Stimulated activated CD8-positive, alpha-beta memory T cell treated with anti-CD3 and anti-CD28 coated beads, Interleukin-7, amount 100 ng/mL, for 48 hours (primary cell): ENCODE measurements at regions not wholly inside any gene's neighbourhood (a gene's known extent, or its start where the extent isn't known, plus 50 kb on each side); places are given as distances from the start of the nearest gene placed in this dataset.
"Not testable (repeated sequence)": the region's sequence is repeated elsewhere in the genome, so short reads cannot be mapped to it uniquely, and the experiment has no call there.

Experiments used
- DNase-seq, 2 donors: peaks; one replicate each; pipeline ENCODE4 v3.0.0-alpha.2; 2020; ENCODE audit warnings: low read depth in 1 of 2; ENCODE audit errors: extremely low read depth in 1 of 2

DNA sequence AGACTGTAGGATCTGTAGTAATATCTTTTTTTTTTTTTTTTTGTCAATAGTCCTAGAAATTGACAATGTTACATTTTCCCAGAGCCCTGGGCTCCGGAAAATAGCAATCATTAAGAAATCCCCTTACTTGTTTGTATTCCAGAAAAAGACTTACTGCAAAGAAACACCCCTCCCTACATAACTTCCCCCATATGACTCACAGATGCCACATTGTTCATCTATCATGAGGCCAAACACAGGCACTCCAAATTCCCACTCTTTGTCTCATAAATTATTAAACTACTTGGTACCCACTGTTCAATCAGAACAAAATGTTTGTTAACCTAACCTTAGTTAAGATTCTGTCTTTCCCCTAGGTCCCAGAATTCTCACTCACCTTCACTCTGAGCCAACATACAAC is 53.5 kb downstream of the TEX51 start:
- DNase-seq, result no peak

DNA sequence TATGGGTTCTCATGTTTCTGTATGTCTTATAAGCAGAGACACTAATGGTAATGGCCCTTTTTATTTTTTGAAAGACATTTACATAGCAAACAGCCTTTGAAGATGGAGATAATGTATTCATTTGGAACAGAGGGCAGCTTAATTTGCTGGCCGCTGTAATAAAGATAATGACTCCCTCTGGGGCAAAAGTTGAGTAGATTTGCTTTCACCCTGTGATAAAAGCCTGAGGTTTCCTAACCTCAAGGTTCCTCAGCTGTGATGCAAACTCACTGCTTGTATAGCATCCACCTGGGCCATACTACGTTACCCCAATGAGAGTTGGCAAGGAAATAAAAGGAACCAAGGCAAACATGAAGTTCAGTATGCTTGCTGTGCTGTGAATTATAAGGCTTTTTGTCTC is 54.8 kb downstream of the TEX51 start:
- DNase-seq, result no peak

- no peak for DNase-seq
Observed at GRCh38 chr2:126954831-126955230, 56.1 kb downstream of the TEX51 start.

- not testable (repeated sequence) for DNase-seq
Observed at GRCh38 chr2:126956773-126957172, 58.1 kb downstream of the TEX51 start.

DNA sequence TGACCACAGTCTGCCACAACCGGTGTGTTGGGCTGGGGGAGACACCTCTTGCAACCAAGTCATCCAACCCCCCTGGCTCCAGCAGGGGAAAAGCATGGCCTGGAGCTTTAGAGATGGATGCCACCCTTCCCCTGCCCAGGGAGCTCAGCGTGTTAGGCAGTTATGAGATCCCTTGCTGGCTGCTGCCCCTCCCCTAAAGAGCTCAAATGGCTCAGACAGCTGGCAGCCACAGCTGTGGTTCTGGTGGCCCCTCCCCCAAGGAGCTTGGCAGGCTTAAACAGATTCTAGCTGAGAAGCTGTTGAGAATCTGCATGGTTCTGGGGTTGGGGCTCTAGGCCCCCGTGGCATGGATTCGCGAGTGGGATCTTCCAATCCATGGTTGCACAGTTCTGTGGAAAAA is 64.7 kb downstream of the TEX51 start:
- no peak for DNase-seq

GRCh38 chr2:126966601-126967000 is 67.9 kb downstream of the TEX51 start:
- no peak for DNase-seq

- DNase-seq, result no peak
Observed at GRCh38 chr2:126970583-126970982, 71.9 kb downstream of the TEX51 start.

DNA sequence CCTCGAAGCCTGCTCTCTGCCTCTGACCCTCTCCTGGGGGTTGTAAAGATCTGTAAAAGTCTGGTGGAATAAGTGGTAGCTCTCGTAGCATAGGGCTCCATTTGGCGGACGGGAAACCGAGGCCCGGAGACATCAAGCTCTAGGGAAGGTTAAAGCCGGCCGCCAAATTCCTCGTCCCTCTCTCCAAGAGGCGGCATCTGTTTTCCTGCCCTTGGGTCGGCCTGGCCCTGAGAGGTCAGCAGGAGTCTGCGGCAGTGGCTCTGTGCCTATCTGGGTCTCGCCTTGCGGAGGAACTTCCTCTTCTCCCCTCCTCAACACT is 72.4 kb downstream of the TEX51 start:
- no peak for DNase-seq

GRCh38 chr2:126971481-126972278 is 73.0 kb downstream of the TEX51 start:
- DNase-seq, result peak; percentile 30 to 38

DNA sequence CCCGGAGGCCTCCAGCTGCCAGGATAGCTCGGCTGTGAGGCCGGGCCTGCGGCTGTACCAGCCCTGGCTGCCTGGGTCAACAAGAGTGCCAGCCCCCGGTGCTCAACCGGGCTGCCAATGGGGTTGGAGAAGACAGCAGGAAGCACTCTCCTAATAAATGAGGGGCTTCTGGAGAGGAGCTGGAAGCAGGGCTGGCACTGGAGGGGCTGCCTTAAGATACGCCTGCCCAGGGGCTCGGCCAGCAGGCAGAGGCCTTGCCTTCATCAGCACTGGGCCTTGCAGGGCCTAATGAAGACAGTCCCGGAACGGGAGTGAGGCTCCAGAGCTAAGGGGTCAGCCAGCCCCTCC is 73.6 kb downstream of the TEX51 start:
- DNase-seq, result no peak

GRCh38 chr2:126973745-126974144 is 75.1 kb downstream of the TEX51 start:
- DNase-seq, result no peak

DNA sequence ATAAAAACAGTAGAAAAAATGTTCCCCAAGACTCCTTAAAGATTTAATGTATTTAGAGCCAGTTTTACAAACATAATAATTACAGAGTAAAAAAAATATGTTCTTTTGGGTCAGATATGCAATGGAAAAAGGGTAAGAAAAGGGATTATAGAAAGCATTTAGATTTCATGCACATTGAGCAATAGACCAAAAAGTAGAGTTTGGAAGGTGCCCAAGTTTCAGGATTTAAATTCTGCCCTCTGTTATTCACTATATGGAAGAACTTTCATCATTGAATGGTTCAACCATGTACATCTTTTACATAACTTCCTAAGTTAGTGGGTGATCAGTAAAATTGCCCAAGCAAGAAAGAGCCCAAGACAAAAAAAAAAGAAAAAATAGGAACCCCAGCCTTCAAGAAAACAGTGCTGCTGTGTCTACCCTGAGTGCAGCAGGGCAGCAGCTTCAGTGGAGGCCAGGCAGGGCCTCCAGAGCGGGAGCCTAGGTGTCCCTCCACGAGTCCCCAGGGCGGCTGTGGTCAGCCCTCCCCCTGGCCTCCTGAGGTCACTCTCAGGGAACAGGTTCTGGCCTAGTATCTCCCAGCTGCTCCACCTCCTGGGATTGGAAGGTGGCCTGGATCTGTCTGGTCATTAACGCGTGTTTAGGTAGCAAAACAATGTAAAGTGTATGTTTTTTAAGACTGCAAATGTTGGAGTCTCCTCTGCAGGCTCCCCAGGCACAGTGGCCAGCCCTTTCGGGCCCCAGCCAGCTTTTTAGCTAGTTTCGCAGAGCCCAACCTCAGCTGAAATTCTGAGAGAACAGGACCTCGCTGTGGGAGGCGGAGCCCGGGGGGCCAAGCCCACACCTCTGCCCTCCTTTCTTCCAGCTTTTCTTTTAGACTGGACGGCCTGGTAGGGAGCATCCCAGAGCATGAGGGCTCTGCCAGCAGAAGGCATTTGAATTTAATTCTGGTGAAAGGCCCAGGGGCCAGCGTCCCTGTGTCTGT is 77.3 kb downstream of the TEX51 start:
- no peak for DNase-seq

DNA sequence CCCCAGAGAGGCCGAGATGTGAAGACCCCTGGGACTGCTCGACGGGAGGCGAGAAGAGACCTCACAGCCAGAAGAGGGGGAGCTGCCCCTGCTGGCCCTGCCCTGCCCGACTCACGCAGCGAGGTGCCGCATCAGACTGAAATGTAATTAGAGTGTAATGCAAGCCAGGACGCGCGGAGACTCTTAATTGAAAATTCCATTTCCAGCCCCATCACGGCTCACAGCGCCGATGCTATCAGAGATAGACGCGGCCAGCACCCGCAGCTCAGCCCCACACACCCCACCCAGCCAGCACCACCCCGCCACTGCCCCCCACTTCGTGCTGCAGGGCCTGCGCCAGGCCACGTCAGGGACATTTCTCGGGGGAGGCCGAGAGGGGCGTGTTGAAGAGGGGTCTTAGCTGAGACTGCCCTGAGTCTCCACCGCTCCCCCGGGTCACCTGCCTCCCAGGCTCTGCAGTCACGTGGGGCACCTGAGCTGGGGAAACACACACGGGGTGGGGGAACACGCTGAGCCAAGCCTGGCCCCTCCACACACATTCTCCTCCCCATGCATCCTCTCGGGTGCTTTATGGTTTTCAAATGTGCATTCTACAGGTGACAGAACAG is 78.1 kb downstream of the TEX51 start:
- DNase-seq, result no peak

GRCh38 chr2:126978333-126978732 is 79.6 kb downstream of the TEX51 start:
- DNase-seq, result no peak

DNA sequence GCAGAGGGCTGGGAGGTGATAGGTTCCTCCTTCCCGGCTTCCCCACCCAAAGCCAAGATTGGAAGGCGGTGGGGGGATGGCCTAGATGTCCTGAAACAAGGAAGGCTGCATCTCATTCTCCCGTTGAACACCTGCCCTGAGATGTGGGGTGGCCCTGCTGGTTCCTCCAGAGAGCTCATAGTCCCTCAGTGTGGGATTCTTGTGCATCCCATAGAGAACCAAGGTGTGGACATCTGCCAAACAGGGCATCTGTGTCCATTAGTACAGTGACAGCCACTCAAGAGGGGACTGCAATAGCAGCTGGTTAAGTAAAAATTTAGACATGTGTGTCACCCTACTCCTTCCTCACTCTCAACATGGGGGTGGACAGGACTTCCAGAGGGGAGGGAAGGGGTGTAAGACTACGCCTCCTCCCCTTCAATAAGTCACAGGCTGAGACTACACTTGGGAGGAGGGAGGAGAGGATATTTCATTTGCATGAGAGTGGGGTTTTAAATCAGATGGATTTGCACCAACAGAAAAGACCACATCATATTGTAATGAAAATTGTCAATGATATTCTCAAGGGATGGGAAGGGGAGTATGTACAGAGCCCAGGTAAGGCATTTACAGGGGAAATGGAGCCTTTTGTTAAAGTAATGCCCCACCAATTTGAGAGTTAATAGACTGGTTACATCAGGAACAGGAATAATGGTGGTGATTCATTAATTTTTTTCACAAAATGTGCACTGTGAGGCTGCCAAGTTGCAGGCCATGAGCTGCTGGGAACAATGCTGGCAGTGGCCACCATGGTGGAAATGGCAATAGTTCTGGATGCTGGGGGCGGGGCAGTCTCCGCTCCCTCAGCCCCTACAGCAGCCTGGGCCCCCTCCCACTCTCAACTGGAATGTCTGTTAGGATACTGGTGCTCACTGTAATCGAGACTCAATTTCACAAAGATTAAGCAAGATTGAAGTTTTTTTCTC is 80.6 kb downstream of the TEX51 start:
- no peak for DNase-seq

DNA sequence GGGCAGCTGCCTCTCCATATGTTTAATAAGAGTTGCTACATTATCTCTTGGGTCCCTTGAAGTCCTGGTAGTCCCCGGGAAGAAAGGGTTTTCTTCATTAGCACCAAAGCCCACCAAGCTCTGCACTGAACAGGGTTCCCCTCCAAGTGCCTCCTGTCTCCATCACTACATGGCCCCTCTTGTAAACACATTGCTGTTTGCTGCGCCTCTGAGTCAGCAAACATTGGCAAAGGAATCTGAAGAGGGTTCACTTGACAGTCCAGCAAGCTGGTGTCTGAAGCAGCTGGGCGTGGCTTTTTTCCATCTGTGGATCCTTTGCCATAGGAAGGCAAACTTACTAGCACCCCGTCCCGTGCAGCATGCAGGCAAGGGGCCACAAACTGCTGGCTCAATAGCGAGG is 82.8 kb downstream of the TEX51 start:
- DNase-seq, result no peak

GRCh38 chr2:126982935-126983334 is 84.2 kb downstream of the TEX51 start:
- no peak for DNase-seq

DNA sequence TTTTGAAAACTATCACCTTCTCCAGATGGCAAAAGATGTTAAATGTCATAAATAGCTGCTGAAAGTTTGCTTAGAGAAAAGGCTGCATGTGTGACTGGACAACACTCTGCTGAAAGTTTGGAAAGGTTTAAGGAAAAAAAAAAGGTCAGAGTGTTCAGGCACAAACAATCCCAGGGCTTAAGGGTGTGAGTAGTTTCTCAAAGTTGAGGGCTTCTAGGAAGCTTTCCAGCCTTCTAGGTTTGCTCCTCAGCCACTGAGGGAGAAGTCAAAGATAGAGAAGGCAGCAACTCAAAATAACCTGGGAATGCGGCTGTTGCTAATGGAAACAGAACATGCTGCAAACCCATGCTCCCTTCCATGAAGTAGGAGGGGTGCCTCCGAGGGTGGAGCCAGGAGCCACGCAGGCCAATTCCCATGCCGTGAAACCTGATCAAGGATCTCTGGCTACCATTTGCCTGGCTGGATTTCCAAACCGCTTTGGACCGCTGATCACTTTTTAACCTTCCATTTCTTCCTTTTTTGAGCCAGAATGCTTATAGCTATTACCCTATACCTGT is 88.0 kb downstream of the TEX51 start:
- no peak for DNase-seq

- DNase-seq, result no peak
Observed at GRCh38 chr2:126988482-126988881, 89.8 kb downstream of the TEX51 start.

- not testable (repeated sequence) for DNase-seq
Observed at GRCh38 chr2:126989064-126989463, 90.4 kb downstream of the TEX51 start.
